Erythroblast (primary cell): ENCODE measurements at regions not wholly inside any gene's neighbourhood (a gene's known extent, or its start where the extent isn't known, plus 50 kb on each side); places are given as distances from the start of the nearest gene placed in this dataset.
"Not testable (repeated sequence)": the region's sequence is repeated elsewhere in the genome, so short reads cannot be mapped to it uniquely, and the experiment has no call there.

Experiments
- DNase-seq, 2 experiments: peaks; one replicate each; lab custom pipeline; 2025; lab: John Stamatoyannopoulos, UW
- GATA1 ChIP-seq: IDR thresholded peaks from 2 replicates; pipeline ENCODE4 v1.6.1; 2011; ENCODE audit warnings: low read depth, mild to moderate bottlenecking, control low read depth, low read length, moderate library complexity
- POLR2A ChIP-seq: IDR thresholded peaks from 2 replicates; pipeline ENCODE4 v1.6.1; 2011; ENCODE audit warnings: mild to moderate bottlenecking, low read length

- TF ChIP-seq GATA1: no peak
- TF ChIP-seq POLR2A: no peak
- no peak for DNase-seq
Measured at GRCh38 chr10:120076996-120077706, 184.6 kb downstream of the SEC23IP start.

GRCh38 chr10:120077707-120078492 is 185.4 kb downstream of the SEC23IP start:
- TF ChIP-seq POLR2A: no peak
- TF ChIP-seq GATA1: no peak
- no peak for DNase-seq

- no peak for DNase-seq
- no peak for TF ChIP-seq POLR2A
- no peak for TF ChIP-seq GATA1
Measured at GRCh38 chr10:120085096-120085796, 192.7 kb downstream of the SEC23IP start.

- no peak for DNase-seq
- TF ChIP-seq POLR2A: no peak
- no peak for TF ChIP-seq GATA1
Measured at GRCh38 chr10:120086066-120086465, 193.5 kb downstream of the SEC23IP start.

GRCh38 chr10:120087109-120087508 is 194.6 kb downstream of the SEC23IP start:
- no peak for DNase-seq
- TF ChIP-seq GATA1: no peak
- TF ChIP-seq POLR2A: no peak

- TF ChIP-seq POLR2A (no peak), GATA1 (no peak)
- no peak for DNase-seq
Measured at GRCh38 chr10:120095875-120096274, 203.3 kb downstream of the SEC23IP start.

GRCh38 chr10:120097766-120098165 is 205.2 kb downstream of the SEC23IP start:
- TF ChIP-seq GATA1 (no peak), POLR2A (no peak)
- DNase-seq: no peak

GRCh38 chr10:120098232-120098930 is 205.9 kb downstream of the SEC23IP start:
- TF ChIP-seq GATA1 (no peak), POLR2A (no peak)
- DNase-seq: no peak

- no peak for TF ChIP-seq GATA1
- TF ChIP-seq POLR2A: no peak
- DNase-seq: no peak
Measured at GRCh38 chr10:120103738-120104560, 211.4 kb downstream of the SEC23IP start.

- no peak for DNase-seq
- TF ChIP-seq POLR2A (no peak), GATA1 (no peak)
Measured at GRCh38 chr10:120105001-120105400, 212.5 kb downstream of the SEC23IP start.

- TF ChIP-seq GATA1: no peak
- TF ChIP-seq POLR2A: no peak
- DNase-seq: no peak
Measured at GRCh38 chr10:120105492-120105891, 213.0 kb downstream of the SEC23IP start.

- DNase-seq: no peak
- no peak for TF ChIP-seq GATA1
- no peak for TF ChIP-seq POLR2A
Measured at GRCh38 chr10:120108916-120109315, 216.4 kb downstream of the SEC23IP start.

- DNase-seq: not testable (repeated sequence)
Measured at GRCh38 chr10:120109725-120110124, 217.2 kb downstream of the SEC23IP start.
